Loucy (cell line): ENCODE measurements at regions not wholly inside any gene's neighbourhood (a gene's known extent, or its start where the extent isn't known, plus 50 kb on each side); places are given as distances from the start of the nearest gene placed in this dataset.

Experiments used
- H2AFZ ChIP-seq: fragments of 200-600 bp; sonication (generic); 2 replicates; pipeline ENCODE4 v1.6.0; 2016; ENCODE audit warnings: antibody characterized with exemption, mild to moderate bottlenecking, low read length, moderate library complexity
- H3F3A ChIP-seq: fragments of 200-600 bp; 2 replicates; pipeline ENCODE4 v1.6.0; 2016; ENCODE audit warnings: antibody characterized with exemption, low read depth, mild to moderate bottlenecking
- H3K27me3 ChIP-seq: fragments of 200-600 bp; sonication (generic); 2 replicates; pipeline ENCODE4 v1.6.1; 2014; ENCODE audit warnings: low read length, mild to moderate bottlenecking; ENCODE audit not compliant: insufficient read depth, poor library complexity, severe bottlenecking
- H3K36me3 ChIP-seq: fragments of 200-600 bp; sonication (generic); 2 replicates; pipeline ENCODE4 v1.6.1; 2016; ENCODE audit warnings: low read length; ENCODE audit not compliant: insufficient read depth
- H3K4me1 ChIP-seq: fragments of 200-600 bp; sonication (generic); 2 replicates; pipeline ENCODE4 v1.5.1; 2014; ENCODE audit warnings: low read length, mild to moderate bottlenecking; ENCODE audit not compliant: insufficient read depth, poor library complexity, severe bottlenecking
- H3K4me2 ChIP-seq: fragments of 200-600 bp; sonication (generic); 2 replicates; pipeline ENCODE4 v1.6.0; 2014; ENCODE audit warnings: antibody characterized with exemption, low read length, low read depth, mild to moderate bottlenecking; ENCODE audit not compliant: poor library complexity, severe bottlenecking
- H3K4me3 ChIP-seq: fragments of 200-600 bp; sonication (generic); 2 replicates; pipeline ENCODE4 v1.5.1; 2014; ENCODE audit warnings: low read length, mild to moderate bottlenecking, mixed read lengths; ENCODE audit not compliant: poor library complexity, severe bottlenecking
- H3K79me2 ChIP-seq: fragments of 200-600 bp; sonication (generic); 2 replicates; pipeline ENCODE4 v1.6.1; 2014; ENCODE audit warnings: low read length; ENCODE audit not compliant: insufficient read depth
- H3K9ac ChIP-seq: fragments of 200-600 bp; sonication (generic); 2 replicates; pipeline ENCODE4 v1.6.0; 2014; ENCODE audit warnings: mild to moderate bottlenecking, low read depth, low read length, moderate library complexity; ENCODE audit not compliant: poor library complexity, severe bottlenecking
- H3K9me2 ChIP-seq: fragments of 200-600 bp; sonication (generic); replicated peaks from 2 replicates; pipeline ENCODE4 v1.6.1; 2016; ENCODE audit warnings: low read depth, low read length, mixed read lengths
- H3K9me3 ChIP-seq: fragments of 200-600 bp; sonication (generic); 2 replicates; pipeline ENCODE4 v1.6.1; 2014; ENCODE audit warnings: mild to moderate bottlenecking, antibody characterized with exemption, low read length, low read depth; ENCODE audit not compliant: insufficient read depth
- H4K20me1 ChIP-seq: fragments of 200-600 bp; sonication (generic); 2 replicates; pipeline ENCODE4 v1.6.0; 2014; ENCODE audit warnings: antibody characterized with exemption, low read length, mild to moderate bottlenecking; ENCODE audit not compliant: insufficient read depth, poor library complexity, severe bottlenecking
- EZH2phosphoT487 ChIP-seq: fragments of 200-600 bp; IDR thresholded peaks from 2 replicates; pipeline ENCODE4 v1.6.1; 2018; ENCODE audit warnings: antibody characterized with exemption, mild to moderate bottlenecking, moderate library complexity, borderline replicate concordance
- TF ChIP-seq, protein P1 (sequence below): fragments of 200-600 bp; sonication (generic); conservative IDR thresholded peaks from 2 replicates; pipeline ENCODE4 v1.5.1; 2014; ENCODE audit warnings: mild to moderate bottlenecking, antibody characterized with exemption, low read length

GRCh38 chr22:19574247-19574646 lies 50.0 kb upstream of the CLDN5 start:
- H3K9ac ChIP-seq, result no peak overlapping the region
- no peak overlapping the region for H3K4me3 ChIP-seq
- no peaks in the 10 kb centered on the region for H3K79me2 ChIP-seq
- no peaks in the 10 kb centered on the region for H3K27me3 ChIP-seq
- peaks cover 72% of the 10 kb centered on the region for H3K4me1 ChIP-seq
- no peaks in the 10 kb centered on the region for H3K9me3 ChIP-seq
- H3K36me3 ChIP-seq, result no peaks in the 10 kb centered on the region
- no peaks in the 10 kb centered on the region for H3K9me2 ChIP-seq
- H4K20me1 ChIP-seq, result no peaks in the 10 kb centered on the region
- H2AFZ ChIP-seq, result no peak overlapping the region
- H3F3A ChIP-seq, result peaks cover 9% of the 10 kb centered on the region
- no peak overlapping the region for H3K4me2 ChIP-seq
- TF ChIP-seq, protein P1, sequence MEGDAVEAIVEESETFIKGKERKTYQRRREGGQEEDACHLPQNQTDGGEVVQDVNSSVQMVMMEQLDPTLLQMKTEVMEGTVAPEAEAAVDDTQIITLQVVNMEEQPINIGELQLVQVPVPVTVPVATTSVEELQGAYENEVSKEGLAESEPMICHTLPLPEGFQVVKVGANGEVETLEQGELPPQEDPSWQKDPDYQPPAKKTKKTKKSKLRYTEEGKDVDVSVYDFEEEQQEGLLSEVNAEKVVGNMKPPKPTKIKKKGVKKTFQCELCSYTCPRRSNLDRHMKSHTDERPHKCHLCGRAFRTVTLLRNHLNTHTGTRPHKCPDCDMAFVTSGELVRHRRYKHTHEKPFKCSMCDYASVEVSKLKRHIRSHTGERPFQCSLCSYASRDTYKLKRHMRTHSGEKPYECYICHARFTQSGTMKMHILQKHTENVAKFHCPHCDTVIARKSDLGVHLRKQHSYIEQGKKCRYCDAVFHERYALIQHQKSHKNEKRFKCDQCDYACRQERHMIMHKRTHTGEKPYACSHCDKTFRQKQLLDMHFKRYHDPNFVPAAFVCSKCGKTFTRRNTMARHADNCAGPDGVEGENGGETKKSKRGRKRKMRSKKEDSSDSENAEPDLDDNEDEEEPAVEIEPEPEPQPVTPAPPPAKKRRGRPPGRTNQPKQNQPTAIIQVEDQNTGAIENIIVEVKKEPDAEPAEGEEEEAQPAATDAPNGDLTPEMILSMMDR, result no peak
- TF ChIP-seq EZH2phosphoT487, result no peak

DNA sequence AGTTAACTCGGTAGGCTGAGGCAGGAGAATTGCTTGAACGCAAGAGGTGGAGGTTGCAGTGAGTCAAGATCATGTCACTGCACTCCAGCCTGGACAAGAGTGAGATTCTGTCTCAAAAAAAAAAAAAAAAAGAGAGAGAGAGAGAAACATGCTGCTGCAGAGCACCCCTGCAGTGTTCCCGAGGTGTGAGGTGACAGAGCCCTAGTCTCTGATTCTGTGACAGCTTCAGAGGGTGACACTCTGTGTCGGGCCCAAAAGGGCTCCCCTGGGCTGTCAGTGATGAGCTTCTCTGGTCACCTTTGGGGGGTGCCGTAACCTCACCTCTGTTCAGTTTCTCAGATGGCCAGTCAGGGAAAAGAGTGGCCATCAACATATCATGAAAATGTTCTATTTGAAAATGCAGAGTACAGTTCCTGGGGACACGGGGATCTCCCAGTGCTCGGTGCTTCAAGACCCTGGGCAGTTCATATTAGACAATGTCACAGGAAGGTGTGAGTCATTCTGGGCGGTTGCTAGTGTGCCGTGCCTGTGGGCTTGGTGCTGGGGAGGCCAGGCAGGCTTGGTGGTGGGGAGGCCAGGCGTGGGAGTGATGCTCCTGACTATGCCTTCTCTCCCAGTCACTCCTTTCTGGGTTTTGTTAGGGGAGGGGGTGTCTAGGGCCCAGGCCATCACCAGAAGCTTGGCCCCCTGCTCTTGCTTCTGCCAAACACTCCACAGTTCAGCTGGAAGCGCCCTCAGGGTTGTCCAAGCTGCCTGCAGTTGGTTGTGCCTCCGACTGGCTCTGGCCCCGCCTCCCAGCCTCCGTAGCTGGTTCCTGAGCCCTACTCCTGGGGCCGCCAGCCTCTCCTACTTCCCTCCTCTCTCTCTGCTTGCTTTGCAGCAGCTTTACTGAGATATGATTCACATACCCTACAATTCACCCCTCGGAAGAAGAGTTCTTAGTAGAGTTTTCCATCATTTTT lies 52.5 kb upstream of the CLDN5 start:
- H3K9me3 ChIP-seq, result no peaks in the 10 kb centered on the region
- H3K79me2 ChIP-seq, result no peaks in the 10 kb centered on the region
- H3K9me2 ChIP-seq, result no peaks in the 10 kb centered on the region
- H3K4me1 ChIP-seq, result peaks cover 69% of the 10 kb centered on the region
- peak overlapping the region; percentile 84 for H3K9ac ChIP-seq
- peak overlapping the region; percentile 78 for H3K4me2 ChIP-seq
- H3K36me3 ChIP-seq, result no peaks in the 10 kb centered on the region
- H3K4me3 ChIP-seq, result peak overlapping the region; percentile 41
- H2AFZ ChIP-seq, result no peak overlapping the region
- no peaks in the 10 kb centered on the region for H3K27me3 ChIP-seq
- no peaks in the 10 kb centered on the region for H4K20me1 ChIP-seq
- TF ChIP-seq, protein P1, result no peak
- TF ChIP-seq EZH2phosphoT487, result no peak
- H3F3A ChIP-seq, result peaks cover 19% of the 10 kb centered on the region

GRCh38 chr22:19577422-19577966 lies 53.3 kb upstream of the CLDN5 start:
- no peaks in the 10 kb centered on the region for H3K27me3 ChIP-seq

More at GRCh38 chr22:19577422-19577966, 53.3 kb upstream of the CLDN5 start:
- peaks cover 19% of the 10 kb centered on the region for H3F3A ChIP-seq
- peaks cover 62% of the 10 kb centered on the region for H3K4me1 ChIP-seq
- H3K36me3 ChIP-seq, result no peaks in the 10 kb centered on the region
- no peaks in the 10 kb centered on the region for H3K9me2 ChIP-seq
- H3K9me3 ChIP-seq, result no peaks in the 10 kb centered on the region
- TF ChIP-seq, protein P1, result no peak
- no peak for TF ChIP-seq EZH2phosphoT487
- no peaks in the 10 kb centered on the region for H3K79me2 ChIP-seq
- H4K20me1 ChIP-seq, result no peaks in the 10 kb centered on the region
- no peak overlapping the region for H2AFZ ChIP-seq
- H3K4me2 ChIP-seq, result peak overlapping the region; percentile 78
- peak overlapping the region; percentile 41 for H3K4me3 ChIP-seq
- H3K9ac ChIP-seq, result peak overlapping the region; percentile 84
